ENCODE measurements at regions not wholly inside any gene's neighbourhood (a gene's known extent, or its start where the extent isn't known, plus 50 kb on each side); places are given as distances from the start of the nearest gene placed in this dataset.

DNA sequence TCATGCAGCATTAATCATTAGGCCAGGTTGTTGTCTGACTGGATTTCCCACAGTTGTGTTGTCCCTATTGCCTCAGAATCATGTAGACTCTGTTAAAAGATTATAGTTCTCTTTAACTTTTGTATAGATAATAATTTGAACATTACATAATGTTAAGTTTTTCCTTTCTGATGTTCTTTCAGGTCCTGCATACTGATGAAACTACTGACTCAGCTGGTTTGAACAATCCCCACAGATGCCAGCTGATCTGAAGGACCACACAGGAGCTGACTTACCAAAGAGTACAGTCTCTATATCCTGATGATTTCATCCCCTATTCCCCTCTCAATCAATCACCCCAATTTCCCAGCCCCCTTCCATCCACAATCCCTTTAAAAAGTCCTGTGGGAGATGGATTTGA is 341.2 kb upstream of the MGAT4C start:
- TF ChIP-seq, protein P1, sequence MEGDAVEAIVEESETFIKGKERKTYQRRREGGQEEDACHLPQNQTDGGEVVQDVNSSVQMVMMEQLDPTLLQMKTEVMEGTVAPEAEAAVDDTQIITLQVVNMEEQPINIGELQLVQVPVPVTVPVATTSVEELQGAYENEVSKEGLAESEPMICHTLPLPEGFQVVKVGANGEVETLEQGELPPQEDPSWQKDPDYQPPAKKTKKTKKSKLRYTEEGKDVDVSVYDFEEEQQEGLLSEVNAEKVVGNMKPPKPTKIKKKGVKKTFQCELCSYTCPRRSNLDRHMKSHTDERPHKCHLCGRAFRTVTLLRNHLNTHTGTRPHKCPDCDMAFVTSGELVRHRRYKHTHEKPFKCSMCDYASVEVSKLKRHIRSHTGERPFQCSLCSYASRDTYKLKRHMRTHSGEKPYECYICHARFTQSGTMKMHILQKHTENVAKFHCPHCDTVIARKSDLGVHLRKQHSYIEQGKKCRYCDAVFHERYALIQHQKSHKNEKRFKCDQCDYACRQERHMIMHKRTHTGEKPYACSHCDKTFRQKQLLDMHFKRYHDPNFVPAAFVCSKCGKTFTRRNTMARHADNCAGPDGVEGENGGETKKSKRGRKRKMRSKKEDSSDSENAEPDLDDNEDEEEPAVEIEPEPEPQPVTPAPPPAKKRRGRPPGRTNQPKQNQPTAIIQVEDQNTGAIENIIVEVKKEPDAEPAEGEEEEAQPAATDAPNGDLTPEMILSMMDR (IDR thresholded peaks at IDR 0.05), result no peak
- no peak for TF ChIP-seq EZH2 (IDR thresholded peaks at IDR 0.05)
